ENCODE measurements at regions not wholly inside any gene's neighbourhood (a gene's known extent, or its start where the extent isn't known, plus 50 kb on each side); places are given as distances from the start of the nearest gene placed in this dataset.

GRCh38 chr3:110341047-110341446, 730.6 kb upstream of the NECTIN3 start:
- DNase-seq (ENCODE audit: low read depth, low spot score), result peak; percentile 35
- no peak overlapping the region for H3K4me3 ChIP-seq (ENCODE audit: low read depth, low read length)
- in situ Hi-C loops (cut with HindIII; ENCODE audit: low sequenced_read_pairs), result no loop called here
- TF ChIP-seq CTCF (IDR thresholded peaks at IDR 0.05; ENCODE audit: low read depth, low read length), result no peak

GRCh38 chr3:110343376-110343775, 728.2 kb upstream of the NECTIN3 start:
- no peak overlapping the region for H3K4me3 ChIP-seq (ENCODE audit: low read depth, low read length)
- in situ Hi-C loops (cut with HindIII; ENCODE audit: low sequenced_read_pairs), result no loop called here
- no peak for TF ChIP-seq CTCF (IDR thresholded peaks at IDR 0.05; ENCODE audit: low read depth, low read length)
- peak; percentile 35 for DNase-seq (ENCODE audit: low read depth, low spot score)

GRCh38 chr3:110343945-110344344, 727.7 kb upstream of the NECTIN3 start:
- no peak for DNase-seq (ENCODE audit: low read depth, low spot score)
- no peak for TF ChIP-seq CTCF (IDR thresholded peaks at IDR 0.05; ENCODE audit: low read depth, low read length)

GRCh38 chr3:110344487-110344886, 727.1 kb upstream of the NECTIN3 start:
- in situ Hi-C loops (cut with HindIII; ENCODE audit: low sequenced_read_pairs), result no loop called here
- H3K4me3 ChIP-seq (ENCODE audit: low read depth, low read length), result no peak overlapping the region
- no peak for TF ChIP-seq CTCF (IDR thresholded peaks at IDR 0.05; ENCODE audit: low read depth, low read length)
- DNase-seq (ENCODE audit: low read depth, low spot score), result no peak

More at GRCh38 chr3:110343945-110344344, 727.7 kb upstream of the NECTIN3 start:
- H3K4me3 ChIP-seq (ENCODE audit: low read depth, low read length), result no peak overlapping the region
- in situ Hi-C loops (cut with HindIII; ENCODE audit: low sequenced_read_pairs), result no loop called here

- DNase-seq (ENCODE audit: low read depth, low spot score), result peak; percentile 43
- H3K4me3 ChIP-seq (ENCODE audit: low read depth, low read length), result no peak overlapping the region
- no peak for TF ChIP-seq CTCF (IDR thresholded peaks at IDR 0.05; ENCODE audit: low read depth, low read length)
- in situ Hi-C loops (cut with HindIII; ENCODE audit: low sequenced_read_pairs), result no loop called here
Measured at GRCh38 chr3:110344897-110345767, 726.5 kb upstream of the NECTIN3 start.

GRCh38 chr3:110349295-110349694, 722.3 kb upstream of the NECTIN3 start:
- no peak for DNase-seq (ENCODE audit: low read depth, low spot score)
- H3K4me3 ChIP-seq (ENCODE audit: low read depth, low read length), result no peak overlapping the region
- no peak for TF ChIP-seq CTCF (IDR thresholded peaks at IDR 0.05; ENCODE audit: low read depth, low read length)
- in situ Hi-C loops (cut with HindIII; ENCODE audit: low sequenced_read_pairs), result no loop called here
